ENCODE measurements at regions not wholly inside any gene's neighbourhood (a gene's known extent, or its start where the extent isn't known, plus 50 kb on each side); places are given as distances from the start of the nearest gene placed in this dataset.

DNA sequence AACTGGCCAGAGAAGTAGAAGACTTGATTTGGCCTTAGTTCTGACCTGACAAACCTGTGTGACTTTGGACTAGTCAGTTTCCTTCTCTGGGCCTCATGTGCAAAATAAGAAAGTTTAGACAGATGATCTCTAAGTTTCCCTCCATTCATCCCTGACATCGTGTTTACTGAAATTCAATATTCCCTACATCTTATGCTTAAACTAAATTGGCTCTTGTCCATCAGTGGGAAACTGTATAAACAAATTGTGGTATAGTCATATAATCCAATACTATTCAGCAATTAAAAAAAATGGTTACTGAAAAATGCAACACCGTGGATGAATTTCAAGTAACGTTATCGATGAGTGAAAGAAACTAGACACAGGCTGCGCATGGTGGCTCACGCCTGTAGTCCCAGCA, 64.4 kb upstream of the HRH1 start:
- H3K27me3 ChIP-seq (ENCODE audit: control insufficient read depth, insufficient read depth, low read length, poor library complexity, severe bottlenecking): no peaks in the 10 kb centered on the region
- peaks cover 4% of the 10 kb centered on the region for H3K9me3 Mint-ChIP-seq
- WGBS, 2 experiments (ENCODE audit: insufficient coverage in 1 of 2, insufficient read length in 1 of 2): 96 to 98% methylated on average over 5 to 6 of the region's 6 CpGs
- no peaks in the 10 kb centered on the region for H3K36me3 Mint-ChIP-seq (ENCODE audit: low read depth)
- H3K27ac Mint-ChIP-seq: no peak overlapping the region
- H3K9me3 ChIP-seq (ENCODE audit: control insufficient read depth, low read length): no peaks in the 10 kb centered on the region
- H3K4me3 ChIP-seq (ENCODE audit: low read length): no peak overlapping the region
- H3K36me3 ChIP-seq (ENCODE audit: control insufficient read depth, insufficient read depth, low read length): no peaks in the 10 kb centered on the region
- H3K4me1 ChIP-seq (ENCODE audit: control insufficient read depth, insufficient read depth, low read length): no peaks in the 10 kb centered on the region
- TF ChIP-seq, protein P1, sequence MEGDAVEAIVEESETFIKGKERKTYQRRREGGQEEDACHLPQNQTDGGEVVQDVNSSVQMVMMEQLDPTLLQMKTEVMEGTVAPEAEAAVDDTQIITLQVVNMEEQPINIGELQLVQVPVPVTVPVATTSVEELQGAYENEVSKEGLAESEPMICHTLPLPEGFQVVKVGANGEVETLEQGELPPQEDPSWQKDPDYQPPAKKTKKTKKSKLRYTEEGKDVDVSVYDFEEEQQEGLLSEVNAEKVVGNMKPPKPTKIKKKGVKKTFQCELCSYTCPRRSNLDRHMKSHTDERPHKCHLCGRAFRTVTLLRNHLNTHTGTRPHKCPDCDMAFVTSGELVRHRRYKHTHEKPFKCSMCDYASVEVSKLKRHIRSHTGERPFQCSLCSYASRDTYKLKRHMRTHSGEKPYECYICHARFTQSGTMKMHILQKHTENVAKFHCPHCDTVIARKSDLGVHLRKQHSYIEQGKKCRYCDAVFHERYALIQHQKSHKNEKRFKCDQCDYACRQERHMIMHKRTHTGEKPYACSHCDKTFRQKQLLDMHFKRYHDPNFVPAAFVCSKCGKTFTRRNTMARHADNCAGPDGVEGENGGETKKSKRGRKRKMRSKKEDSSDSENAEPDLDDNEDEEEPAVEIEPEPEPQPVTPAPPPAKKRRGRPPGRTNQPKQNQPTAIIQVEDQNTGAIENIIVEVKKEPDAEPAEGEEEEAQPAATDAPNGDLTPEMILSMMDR (conservative IDR thresholded peaks at IDR 0.05): no peak
- no peak for DNase-seq
- H3K4me1 Mint-ChIP-seq: peaks cover 4% of the 10 kb centered on the region
- H3K27ac ChIP-seq (ENCODE audit: low read depth, low read length): no peak overlapping the region
- no peak overlapping the region for H3K4me3 Mint-ChIP-seq
- peaks cover 21% of the 10 kb centered on the region for H3K27me3 Mint-ChIP-seq (ENCODE audit: insufficient read depth)
- no peak overlapping the region for H3K9ac ChIP-seq (ENCODE audit: extremely low read depth, low read length, poor library complexity, severe bottlenecking)

DNA sequence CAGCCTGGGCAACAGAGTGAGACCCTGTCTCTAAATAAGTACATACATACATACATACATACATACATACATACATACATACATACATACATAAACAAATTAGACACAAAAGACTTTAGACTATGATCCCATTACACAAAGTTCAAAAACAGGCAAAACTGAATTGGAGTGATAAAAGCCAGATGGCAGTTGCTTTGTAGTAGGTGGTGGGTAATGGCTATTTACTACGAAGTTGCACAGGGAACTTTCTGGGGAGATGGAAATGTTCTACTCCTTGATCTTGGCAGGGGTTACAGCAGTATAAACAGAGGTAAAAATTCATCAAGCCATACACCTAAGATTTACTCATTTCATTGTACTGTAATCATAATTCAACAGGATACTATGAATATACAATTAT, 63.7 kb upstream of the HRH1 start:
- Histone ChIP-seq H3K36me3 (ENCODE audit: control insufficient read depth, insufficient read depth, low read length) (no peaks in the 10 kb centered on the region), H3K9ac (ENCODE audit: extremely low read depth, low read length, poor library complexity, severe bottlenecking) (no peak overlapping the region), H3K27me3 (ENCODE audit: control insufficient read depth, insufficient read depth, low read length, poor library complexity, severe bottlenecking) (no peaks in the 10 kb centered on the region), H3K27ac (ENCODE audit: low read depth, low read length) (no peak overlapping the region), H3K4me1 (ENCODE audit: control insufficient read depth, insufficient read depth, low read length) (no peaks in the 10 kb centered on the region), H3K9me3 (ENCODE audit: control insufficient read depth, low read length) (no peaks in the 10 kb centered on the region), H3K4me3 (ENCODE audit: low read length) (no peak overlapping the region)
- DNase-seq: no peak
- no peaks in the 10 kb centered on the region for H3K36me3 Mint-ChIP-seq (ENCODE audit: low read depth)
- H3K4me1 Mint-ChIP-seq: peaks cover 4% of the 10 kb centered on the region
- no peak overlapping the region for H3K27ac Mint-ChIP-seq
- H3K9me3 Mint-ChIP-seq: peaks cover 4% of the 10 kb centered on the region
- no peak overlapping the region for H3K4me3 Mint-ChIP-seq
- TF ChIP-seq, protein P1 (conservative IDR thresholded peaks at IDR 0.05): no peak
- WGBS, 2 experiments (ENCODE audit: insufficient coverage in 1 of 2, insufficient read length in 1 of 2): 100% methylated on average over 1 of the region's 1 CpG; no CpG with 5 or more reads in 1 of the 2 experiments
- peaks cover 21% of the 10 kb centered on the region for H3K27me3 Mint-ChIP-seq (ENCODE audit: insufficient read depth)

DNA sequence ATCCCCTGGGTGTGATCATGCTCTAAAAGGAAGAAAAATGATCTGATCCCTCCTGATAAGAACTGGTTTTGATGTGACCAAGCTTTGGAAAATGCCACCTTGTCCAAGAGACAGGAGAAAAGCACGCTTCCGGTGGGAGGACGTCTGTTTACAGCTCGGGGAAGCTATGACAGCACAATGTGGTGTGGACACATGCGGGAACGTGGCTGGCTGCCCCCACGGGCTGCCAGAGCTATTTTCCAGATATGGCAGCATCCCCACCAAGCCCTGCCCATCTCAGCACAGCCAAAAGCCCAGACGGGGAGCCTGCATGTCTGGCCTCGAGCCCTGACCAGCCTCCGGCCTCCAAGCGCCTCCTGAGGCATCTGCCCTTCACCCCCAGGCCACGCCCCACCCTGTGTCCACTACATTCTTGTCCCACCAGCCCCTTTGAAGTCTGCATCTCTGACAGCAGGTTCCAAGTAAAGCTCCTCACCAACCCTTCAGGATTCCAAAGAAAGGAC, 63.2 kb upstream of the HRH1 start:
- no peak for DNase-seq
- H3K27me3 ChIP-seq (ENCODE audit: control insufficient read depth, insufficient read depth, low read length, poor library complexity, severe bottlenecking): peaks cover 4% of the 10 kb centered on the region
- Mint-ChIP-seq H3K27ac (no peak overlapping the region), H3K27me3 (ENCODE audit: insufficient read depth) (peaks cover 20% of the 10 kb centered on the region), H3K4me3 (no peak overlapping the region), H3K36me3 (ENCODE audit: low read depth) (no peaks in the 10 kb centered on the region), H3K9me3 (peaks cover 4% of the 10 kb centered on the region), H3K4me1 (peaks cover 4% of the 10 kb centered on the region)
- H3K4me3 ChIP-seq (ENCODE audit: low read length): no peak overlapping the region
- H3K9ac ChIP-seq (ENCODE audit: extremely low read depth, low read length, poor library complexity, severe bottlenecking): no peak overlapping the region
- WGBS, 2 experiments (ENCODE audit: insufficient coverage in 1 of 2, insufficient read length in 1 of 2): 82 to 86% methylated on average over 9 to 12 of the region's 12 CpGs
- H3K36me3 ChIP-seq (ENCODE audit: control insufficient read depth, insufficient read depth, low read length): no peaks in the 10 kb centered on the region
- TF ChIP-seq, protein P1 (conservative IDR thresholded peaks at IDR 0.05): no peak
- H3K4me1 ChIP-seq (ENCODE audit: control insufficient read depth, insufficient read depth, low read length): no peaks in the 10 kb centered on the region
- H3K9me3 ChIP-seq (ENCODE audit: control insufficient read depth, low read length): no peaks in the 10 kb centered on the region
- H3K27ac ChIP-seq (ENCODE audit: low read depth, low read length): no peak overlapping the region

Data from endodermal cell (in vitro differentiated cells).